ENCODE measurements at regions not wholly inside any gene's neighbourhood (a gene's known extent, or its start where the extent isn't known, plus 50 kb on each side); places are given as distances from the start of the nearest gene placed in this dataset.

DNA sequence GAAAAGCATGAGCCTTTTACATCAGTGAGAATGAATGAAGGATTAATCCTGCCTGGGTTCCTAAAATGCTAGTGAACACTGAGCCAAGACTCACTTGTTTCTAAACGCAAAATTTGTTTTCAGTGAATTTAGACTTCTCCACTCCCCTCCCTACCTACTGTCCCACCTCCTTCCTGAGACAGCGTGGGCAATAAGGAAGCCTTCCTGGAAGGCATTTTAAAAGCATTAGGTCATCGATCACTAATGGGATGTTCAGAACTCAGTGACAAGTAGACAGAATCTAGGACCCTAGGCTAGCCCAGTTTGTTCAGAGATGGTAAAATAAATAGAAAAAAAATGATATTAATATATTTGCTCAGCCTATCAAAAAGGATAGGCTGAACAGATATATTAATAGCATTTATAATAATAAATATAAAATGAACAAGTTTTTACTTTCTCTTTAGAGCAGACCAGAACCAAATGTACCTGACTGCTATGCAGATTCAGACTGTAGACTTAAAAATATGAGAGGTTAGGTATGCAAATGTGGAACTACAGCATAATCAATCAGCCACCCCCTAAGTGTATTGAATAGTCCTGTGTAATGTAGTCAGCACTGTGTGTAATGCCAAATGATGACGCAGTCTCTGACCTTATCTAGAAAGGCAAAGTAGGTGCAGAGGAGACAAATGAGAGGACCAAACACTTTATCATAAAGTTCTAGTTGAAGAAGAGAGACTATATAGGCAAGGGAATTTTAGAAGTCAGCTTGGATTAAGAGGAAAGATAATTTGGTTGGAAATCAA lies 331.1 kb downstream of the GPAT3 start:
- TF ChIP-seq POLR2A (IDR thresholded peaks at IDR 0.05), result no peak
- TF ChIP-seq, protein P1, sequence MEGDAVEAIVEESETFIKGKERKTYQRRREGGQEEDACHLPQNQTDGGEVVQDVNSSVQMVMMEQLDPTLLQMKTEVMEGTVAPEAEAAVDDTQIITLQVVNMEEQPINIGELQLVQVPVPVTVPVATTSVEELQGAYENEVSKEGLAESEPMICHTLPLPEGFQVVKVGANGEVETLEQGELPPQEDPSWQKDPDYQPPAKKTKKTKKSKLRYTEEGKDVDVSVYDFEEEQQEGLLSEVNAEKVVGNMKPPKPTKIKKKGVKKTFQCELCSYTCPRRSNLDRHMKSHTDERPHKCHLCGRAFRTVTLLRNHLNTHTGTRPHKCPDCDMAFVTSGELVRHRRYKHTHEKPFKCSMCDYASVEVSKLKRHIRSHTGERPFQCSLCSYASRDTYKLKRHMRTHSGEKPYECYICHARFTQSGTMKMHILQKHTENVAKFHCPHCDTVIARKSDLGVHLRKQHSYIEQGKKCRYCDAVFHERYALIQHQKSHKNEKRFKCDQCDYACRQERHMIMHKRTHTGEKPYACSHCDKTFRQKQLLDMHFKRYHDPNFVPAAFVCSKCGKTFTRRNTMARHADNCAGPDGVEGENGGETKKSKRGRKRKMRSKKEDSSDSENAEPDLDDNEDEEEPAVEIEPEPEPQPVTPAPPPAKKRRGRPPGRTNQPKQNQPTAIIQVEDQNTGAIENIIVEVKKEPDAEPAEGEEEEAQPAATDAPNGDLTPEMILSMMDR (IDR thresholded peaks at IDR 0.05 in 4 of 5, conservative IDR thresholded peaks at IDR 0.05 in 1 of 5), result no peak
